DMS79 (cell line): ENCODE measurements at regions not wholly inside any gene's neighbourhood (a gene's known extent, or its start where the extent isn't known, plus 50 kb on each side); places are given as distances from the start of the nearest gene placed in this dataset.

Experiments
- DNase-seq: peaks from one replicate; lab custom pipeline; 2025; lab: John Stamatoyannopoulos, UW

DNA sequence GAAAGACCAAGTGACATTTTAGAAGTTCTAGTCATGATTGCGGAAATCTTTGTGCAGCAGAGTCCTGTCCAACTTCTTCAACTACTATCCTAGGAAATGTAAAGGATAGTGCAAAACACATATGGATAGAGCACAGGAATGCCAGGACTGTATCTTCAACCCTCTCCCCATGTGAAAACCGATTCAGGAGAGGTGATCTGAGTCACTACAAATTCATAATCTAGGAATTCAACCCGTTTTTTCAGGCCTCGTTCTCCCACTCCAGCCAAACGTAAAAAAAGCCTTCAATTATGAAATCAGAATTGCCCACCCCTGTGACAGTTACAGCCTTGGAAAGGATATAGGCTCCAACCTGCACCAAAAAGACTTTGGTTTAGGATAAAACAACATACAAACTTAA is 52.9 kb upstream of the RGS1 start:
- DNase-seq, result no peak

- DNase-seq, result no peak
Observed at GRCh38 chr1:192524223-192524622, 51.4 kb upstream of the RGS1 start.
